ENCODE measurements at regions not wholly inside any gene's neighbourhood (a gene's known extent, or its start where the extent isn't known, plus 50 kb on each side); places are given as distances from the start of the nearest gene placed in this dataset.

GRCh38 chr16:86180780-86181179, 281.8 kb downstream of the IRF8 start:
- H3K9me3 Mint-ChIP-seq = peaks cover 2% of the 10 kb centered on the region
- Histone ChIP-seq H3K27me3 (peaks cover 5% of the 10 kb centered on the region), H3K9ac (no peak overlapping the region), H3F3A (ENCODE audit: low read depth) (no peaks in the 10 kb centered on the region), H3K4me3 (no peak overlapping the region), H3K9me3 (ENCODE audit: low read depth) (no peaks in the 10 kb centered on the region), H3K79me2 (ENCODE audit: low read depth) (no peaks in the 10 kb centered on the region), H4K20me1 (ENCODE audit: low read depth) (no peaks in the 10 kb centered on the region), H3K27ac (no peak overlapping the region), H2AFZ (replicated peaks) (no peak overlapping the region), H3K4me2 (no peak overlapping the region), H3K36me3 (no peaks in the 10 kb centered on the region), H3K4me1 (no peaks in the 10 kb centered on the region)
- DNase-seq (ENCODE audit: low spot score) = no peak
- no peak overlapping the region for H3K27ac Mint-ChIP-seq
- peaks cover 5% of the 10 kb centered on the region for H3K27me3 Mint-ChIP-seq (ENCODE audit: insufficient read depth, low read depth)
- no peaks in the 10 kb centered on the region for H3K4me1 Mint-ChIP-seq
- TF ChIP-seq EZH2phosphoT487 (IDR thresholded peaks at IDR 0.05) (no peak), CTCF (IDR thresholded peaks at IDR 0.05) (no peak), EZH2 (IDR thresholded peaks at IDR 0.05) (no peak)
- no peaks in the 10 kb centered on the region for H3K36me3 Mint-ChIP-seq
- no peak overlapping the region for H3K4me3 Mint-ChIP-seq

- H3K27ac ChIP-seq = no peak overlapping the region
- no peak overlapping the region for H3K4me2 ChIP-seq
- H3F3A ChIP-seq (ENCODE audit: low read depth) = no peaks in the 10 kb centered on the region
- Mint-ChIP-seq H3K27me3 (ENCODE audit: insufficient read depth, low read depth) (peaks cover 5% of the 10 kb centered on the region), H3K4me3 (no peak overlapping the region), H3K9me3 (peaks cover 2% of the 10 kb centered on the region), H3K4me1 (no peaks in the 10 kb centered on the region), H3K36me3 (no peaks in the 10 kb centered on the region), H3K27ac (no peak overlapping the region)
- H3K4me3 ChIP-seq = no peak overlapping the region
- H3K27me3 ChIP-seq = peaks cover 5% of the 10 kb centered on the region
- H2AFZ ChIP-seq (replicated peaks) = no peak overlapping the region
- H3K36me3 ChIP-seq = no peaks in the 10 kb centered on the region
- H3K79me2 ChIP-seq (ENCODE audit: low read depth) = no peaks in the 10 kb centered on the region
- no peak overlapping the region for H3K9ac ChIP-seq
- H3K9me3 ChIP-seq (ENCODE audit: low read depth) = no peaks in the 10 kb centered on the region
- no peaks in the 10 kb centered on the region for H4K20me1 ChIP-seq (ENCODE audit: low read depth)
- DNase-seq (ENCODE audit: low spot score) = no peak
- H3K4me1 ChIP-seq = no peaks in the 10 kb centered on the region
- no peak for TF ChIP-seq EZH2phosphoT487 (IDR thresholded peaks at IDR 0.05)
- no peak for TF ChIP-seq EZH2 (IDR thresholded peaks at IDR 0.05)
Measured at GRCh38 chr16:86181526-86181925, 282.6 kb downstream of the IRF8 start.

GRCh38 chr16:86184185-86184584, 285.2 kb downstream of the IRF8 start:
- no peak overlapping the region for H3K4me3 ChIP-seq
- no peaks in the 10 kb centered on the region for H3K9me3 ChIP-seq (ENCODE audit: low read depth)
- Mint-ChIP-seq H3K27me3 (ENCODE audit: insufficient read depth, low read depth) (peaks cover 8% of the 10 kb centered on the region), H3K27ac (no peak overlapping the region), H3K4me3 (no peak overlapping the region), H3K9me3 (no peaks in the 10 kb centered on the region), H3K36me3 (no peaks in the 10 kb centered on the region), H3K4me1 (no peaks in the 10 kb centered on the region)
- no peak overlapping the region for H3K27ac ChIP-seq
- no peaks in the 10 kb centered on the region for H3K27me3 ChIP-seq
- H3K36me3 ChIP-seq = no peaks in the 10 kb centered on the region
- H4K20me1 ChIP-seq (ENCODE audit: low read depth) = no peaks in the 10 kb centered on the region
- no peaks in the 10 kb centered on the region for H3K4me1 ChIP-seq
- DNase-seq (ENCODE audit: low spot score) = no peak
- H3K4me2 ChIP-seq = no peak overlapping the region
- H2AFZ ChIP-seq (replicated peaks) = no peak overlapping the region
- no peak overlapping the region for H3K9ac ChIP-seq
- H3K79me2 ChIP-seq (ENCODE audit: low read depth) = no peaks in the 10 kb centered on the region
- H3F3A ChIP-seq (ENCODE audit: low read depth) = no peaks in the 10 kb centered on the region
- no peak for TF ChIP-seq EZH2phosphoT487 (IDR thresholded peaks at IDR 0.05)

GRCh38 chr16:86185089-86185488, 286.1 kb downstream of the IRF8 start:
- H3K4me2 ChIP-seq = no peak overlapping the region
- H3F3A ChIP-seq (ENCODE audit: low read depth) = no peaks in the 10 kb centered on the region
- H3K36me3 ChIP-seq = no peaks in the 10 kb centered on the region
- H3K9ac ChIP-seq = no peak overlapping the region
- TF ChIP-seq CTCF (IDR thresholded peaks at IDR 0.05) (no peak), EZH2 (IDR thresholded peaks at IDR 0.05) (no peak), EZH2phosphoT487 (IDR thresholded peaks at IDR 0.05) (no peak)
- Mint-ChIP-seq H3K27me3 (ENCODE audit: insufficient read depth, low read depth) (peaks cover 9% of the 10 kb centered on the region), H3K36me3 (no peaks in the 10 kb centered on the region), H3K9me3 (no peaks in the 10 kb centered on the region), H3K4me1 (no peaks in the 10 kb centered on the region), H3K4me3 (no peak overlapping the region), H3K27ac (no peak overlapping the region)
- no peaks in the 10 kb centered on the region for H3K27me3 ChIP-seq
- H3K27ac ChIP-seq = no peak overlapping the region
- H3K4me3 ChIP-seq = no peak overlapping the region
- H3K79me2 ChIP-seq (ENCODE audit: low read depth) = no peaks in the 10 kb centered on the region
- no peaks in the 10 kb centered on the region for H4K20me1 ChIP-seq (ENCODE audit: low read depth)
- no peak for DNase-seq (ENCODE audit: low spot score)
- H3K4me1 ChIP-seq = no peaks in the 10 kb centered on the region
- H3K9me3 ChIP-seq (ENCODE audit: low read depth) = no peaks in the 10 kb centered on the region
- H2AFZ ChIP-seq (replicated peaks) = no peak overlapping the region

All from neural progenitor cell (in vitro differentiated cells).